Panc1 (cell line): ENCODE measurements at regions not wholly inside any gene's neighbourhood (a gene's known extent, or its start where the extent isn't known, plus 50 kb on each side); places are given as distances from the start of the nearest gene placed in this dataset.

Source experiments
- ATAC-seq: fragments of 200-7000 bp; cut with Tn5 transposase; 2 replicates; pipeline ENCODE4 v1.9.1; 2020; ENCODE audit warnings: mild to moderate bottlenecking, moderate library complexity
- BruUV-seq: library from RNA; stranded (reverse); fragments of 400-500 nt; replicated peaks from 2 replicates; lab custom pipeline; 2021; lab: Mats Ljungman, UMichigan
- CTCF ChIA-PET: fragments of 300-600 bp; sonication (Branson Sonifier 250); formaldehyde crosslinking; loops from one replicate; lab custom pipeline; 2022; ENCODE audit warnings: antibody characterized with exemption; lab: Charles Lee
- POLR2A ChIA-PET: fragments of 300-600 bp; sonication (Branson Sonifier 250); formaldehyde crosslinking; loops from one replicate; lab custom pipeline; 2022; ENCODE audit warnings: antibody characterized with exemption; lab: Charles Lee
- DNase-seq: peaks from one replicate; pipeline ENCODE4 v3.0.0-alpha.2; 2010; ENCODE audit warnings: low read depth, low spot score
- H3K27ac ChIP-seq: 2 replicates; pipeline ENCODE4 v1.5.1; 2011; ENCODE audit warnings: mild to moderate bottlenecking, low read length, inconsistent platforms
- H3K27me3 ChIP-seq: fragments of 200-500 bp; sonication (Bioruptor generic); 2 replicates; pipeline ENCODE4 v1.6.0; 2014; ENCODE audit warnings: low read length, inconsistent platforms; ENCODE audit not compliant: control insufficient read depth, insufficient read depth
- H3K36me3 ChIP-seq: fragments of 200-500 bp; sonication (Bioruptor generic); 2 replicates; pipeline ENCODE4 v1.5.1; 2014; ENCODE audit warnings: inconsistent platforms, mild to moderate bottlenecking, low read length, moderate library complexity; ENCODE audit not compliant: control insufficient read depth, insufficient read depth
- H3K4me1 ChIP-seq: 2 replicates; pipeline ENCODE4 v1.5.1; 2011; ENCODE audit warnings: inconsistent platforms, mild to moderate bottlenecking, low read length, moderate library complexity; ENCODE audit not compliant: control insufficient read depth, insufficient read depth
- H3K4me3 ChIP-seq, 2 experiments: 2 replicates each; pipeline ENCODE4 v1.5.1; 2011 to 2012; ENCODE audit warnings: low read depth in 2 of 2, low read length in 2 of 2, mild to moderate bottlenecking in 2 of 2, inconsistent platforms in 1 of 2, moderate library complexity in 1 of 2
- H3K9me3 ChIP-seq: fragments of 200-500 bp; sonication (Bioruptor generic); 2 replicates; pipeline ENCODE4 v1.5.1; 2014; ENCODE audit warnings: low read depth, mild to moderate bottlenecking, inconsistent platforms, low read length, moderate library complexity; ENCODE audit not compliant: control insufficient read depth, insufficient read depth
- POLR2AphosphoS5 ChIP-seq: IDR thresholded peaks from 2 replicates; pipeline ENCODE4 v1.6.1; 2012; ENCODE audit warnings: mild to moderate bottlenecking, low read depth, low read length, moderate library complexity
- SIN3A ChIP-seq: IDR thresholded peaks from 2 replicates; pipeline ENCODE4 v1.6.1; 2012; ENCODE audit warnings: low read depth, mild to moderate bottlenecking, low read length, moderate library complexity, borderline replicate concordance; ENCODE audit not compliant: insufficient read depth
- TCF7L2 ChIP-seq: IDR thresholded peaks from 2 replicates; pipeline ENCODE4 v1.6.1; 2011; ENCODE audit warnings: mild to moderate bottlenecking, low read depth, low read length, inconsistent platforms
- in situ Hi-C: cut with HindIII; loops from 2 replicates; pipeline ENCODE4 v1.10.0; 2016; ENCODE audit warnings: low sequenced_read_pairs, low pct_unique_long_range_greater_than_20kb
- intact Hi-C: fragments of 100-400 bp; cut with micrococcal nuclease; formaldehyde crosslinking; loops from one replicate; pipeline ENCODE4 v1.10.0; 2022; ENCODE audit not compliant: unreplicated experiment
- TF ChIP-seq, protein P1 (sequence below), 2 experiments: IDR thresholded peaks; 2 replicates each; pipeline ENCODE4 v1.6.1; 2011 to 2012; ENCODE audit warnings: low read depth in 2 of 2, control low read depth in 1 of 2, low read length in 1 of 2, mild to moderate bottlenecking in 1 of 2, moderate library complexity in 1 of 2; ENCODE audit not compliant: insufficient read depth in 1 of 2
- TF ChIP-seq, protein P2 (sequence below): fragments of 450-650 bp; IDR thresholded peaks from 2 replicates; pipeline ENCODE4 v1.5.1; 2017; ENCODE audit warnings: mild to moderate bottlenecking

- Histone ChIP-seq H3K36me3 (no peaks in the 10 kb centered on the region), H3K27me3 (0 out of 2 replicates have a peak, but pooled peaks cover 2% of the 10 kb centered on the region), H3K4me3 (no peak overlapping the region), H3K9me3 (no peaks in the 10 kb centered on the region), H3K4me1 (peaks cover 4% of the 10 kb centered on the region; the same call in 1 of the 2 replicates), H3K27ac (no peak overlapping the region)
- ATAC-seq (0 out of 2 replicates have a peak, but pooled peaks have one; percentile 10), DNase-seq (no peak)
- ChIA-PET POLR2A (interaction anchor here (0.7 to 0.8 kb wide), 2 partner anchors 9 to 19 kb away, joined by 3 read pairs; no protein-coding TSS in a partner anchor), CTCF (no interaction called here)
- no TSS peak for BruUV-seq
- in situ Hi-C loops, result no loop called here
- intact Hi-C loops, result no loop called here
- TF ChIP-seq, protein P1, sequence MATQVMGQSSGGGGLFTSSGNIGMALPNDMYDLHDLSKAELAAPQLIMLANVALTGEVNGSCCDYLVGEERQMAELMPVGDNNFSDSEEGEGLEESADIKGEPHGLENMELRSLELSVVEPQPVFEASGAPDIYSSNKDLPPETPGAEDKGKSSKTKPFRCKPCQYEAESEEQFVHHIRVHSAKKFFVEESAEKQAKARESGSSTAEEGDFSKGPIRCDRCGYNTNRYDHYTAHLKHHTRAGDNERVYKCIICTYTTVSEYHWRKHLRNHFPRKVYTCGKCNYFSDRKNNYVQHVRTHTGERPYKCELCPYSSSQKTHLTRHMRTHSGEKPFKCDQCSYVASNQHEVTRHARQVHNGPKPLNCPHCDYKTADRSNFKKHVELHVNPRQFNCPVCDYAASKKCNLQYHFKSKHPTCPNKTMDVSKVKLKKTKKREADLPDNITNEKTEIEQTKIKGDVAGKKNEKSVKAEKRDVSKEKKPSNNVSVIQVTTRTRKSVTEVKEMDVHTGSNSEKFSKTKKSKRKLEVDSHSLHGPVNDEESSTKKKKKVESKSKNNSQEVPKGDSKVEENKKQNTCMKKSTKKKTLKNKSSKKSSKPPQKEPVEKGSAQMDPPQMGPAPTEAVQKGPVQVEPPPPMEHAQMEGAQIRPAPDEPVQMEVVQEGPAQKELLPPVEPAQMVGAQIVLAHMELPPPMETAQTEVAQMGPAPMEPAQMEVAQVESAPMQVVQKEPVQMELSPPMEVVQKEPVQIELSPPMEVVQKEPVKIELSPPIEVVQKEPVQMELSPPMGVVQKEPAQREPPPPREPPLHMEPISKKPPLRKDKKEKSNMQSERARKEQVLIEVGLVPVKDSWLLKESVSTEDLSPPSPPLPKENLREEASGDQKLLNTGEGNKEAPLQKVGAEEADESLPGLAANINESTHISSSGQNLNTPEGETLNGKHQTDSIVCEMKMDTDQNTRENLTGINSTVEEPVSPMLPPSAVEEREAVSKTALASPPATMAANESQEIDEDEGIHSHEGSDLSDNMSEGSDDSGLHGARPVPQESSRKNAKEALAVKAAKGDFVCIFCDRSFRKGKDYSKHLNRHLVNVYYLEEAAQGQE (IDR thresholded peaks at IDR 0.05; ENCODE audit: insufficient read depth in 1 of 2, low read depth in 2 of 2, low read length in 1 of 2), result no peak
- TF ChIP-seq POLR2AphosphoS5 (no peak), TCF7L2 (no peak), SIN3A (no peak)
- TF ChIP-seq, protein P2, sequence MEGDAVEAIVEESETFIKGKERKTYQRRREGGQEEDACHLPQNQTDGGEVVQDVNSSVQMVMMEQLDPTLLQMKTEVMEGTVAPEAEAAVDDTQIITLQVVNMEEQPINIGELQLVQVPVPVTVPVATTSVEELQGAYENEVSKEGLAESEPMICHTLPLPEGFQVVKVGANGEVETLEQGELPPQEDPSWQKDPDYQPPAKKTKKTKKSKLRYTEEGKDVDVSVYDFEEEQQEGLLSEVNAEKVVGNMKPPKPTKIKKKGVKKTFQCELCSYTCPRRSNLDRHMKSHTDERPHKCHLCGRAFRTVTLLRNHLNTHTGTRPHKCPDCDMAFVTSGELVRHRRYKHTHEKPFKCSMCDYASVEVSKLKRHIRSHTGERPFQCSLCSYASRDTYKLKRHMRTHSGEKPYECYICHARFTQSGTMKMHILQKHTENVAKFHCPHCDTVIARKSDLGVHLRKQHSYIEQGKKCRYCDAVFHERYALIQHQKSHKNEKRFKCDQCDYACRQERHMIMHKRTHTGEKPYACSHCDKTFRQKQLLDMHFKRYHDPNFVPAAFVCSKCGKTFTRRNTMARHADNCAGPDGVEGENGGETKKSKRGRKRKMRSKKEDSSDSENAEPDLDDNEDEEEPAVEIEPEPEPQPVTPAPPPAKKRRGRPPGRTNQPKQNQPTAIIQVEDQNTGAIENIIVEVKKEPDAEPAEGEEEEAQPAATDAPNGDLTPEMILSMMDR, result no peak
These were observed 90.8 kb upstream of the AFDN start for GRCh38 chr6:167735951-167736288.

DNA sequence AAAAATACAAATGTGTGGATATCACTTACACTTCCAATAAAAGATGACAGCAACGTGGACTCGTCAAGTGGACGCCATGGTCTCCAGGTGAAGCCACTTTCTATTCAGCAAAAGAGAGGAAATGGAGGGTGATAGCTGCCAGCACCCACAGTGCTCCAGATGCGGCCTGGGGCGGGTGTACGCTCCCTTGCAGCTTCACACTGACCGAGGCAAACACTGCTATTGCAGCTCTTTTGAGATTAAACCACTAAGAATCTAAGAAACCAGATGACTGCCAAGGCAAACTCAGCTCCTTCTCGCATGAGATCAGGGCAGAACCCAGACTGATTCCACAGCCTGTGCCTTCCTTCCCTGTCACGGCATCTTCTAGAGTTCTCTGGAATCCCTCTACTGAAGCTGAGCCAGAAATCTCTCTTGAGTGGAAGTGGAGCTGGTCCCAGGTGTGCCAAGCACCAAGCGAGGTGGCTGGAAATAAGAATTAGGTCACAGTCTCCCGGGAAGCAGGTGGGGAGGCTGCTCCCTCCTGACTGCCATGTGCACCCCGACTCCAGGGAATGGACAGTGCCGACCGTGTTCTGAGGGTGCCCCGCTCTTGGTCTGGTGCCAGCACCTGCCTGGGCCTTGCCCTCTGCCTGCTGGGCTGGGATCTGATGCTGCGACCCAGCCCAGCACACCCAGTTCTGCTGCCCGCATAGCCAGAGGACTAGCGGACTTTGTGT is 90.1 kb upstream of the AFDN start:
- BruUV-seq, result no TSS peak
- POLR2A ChIA-PET, result interaction anchor here (0.7 to 0.8 kb wide), 2 partner anchors 10 to 18 kb away, joined by 3 read pairs; no protein-coding TSS in a partner anchor

More for the DNA sequence above, 90.1 kb upstream of the AFDN start:
- Histone ChIP-seq H3K36me3 (no peaks in the 10 kb centered on the region), H3K27ac (no peak overlapping the region), H3K4me3 (no peak overlapping the region), H3K9me3 (no peaks in the 10 kb centered on the region), H3K27me3 (0 out of 2 replicates have a peak, but pooled peaks cover 2% of the 10 kb centered on the region), H3K4me1 (peaks cover 4% of the 10 kb centered on the region; the same call in 1 of the 2 replicates)
- CTCF ChIA-PET, result interaction anchor here (0.5 kb wide), 1 partner anchor 36 kb away, joined by 3 read pairs; no protein-coding TSS in a partner anchor
- ATAC-seq (peak; percentile 7; the same call in 1 of the 2 replicates), DNase-seq (no peak)
- in situ Hi-C loops (no loop called here), intact Hi-C loops (no loop called here)
- TF ChIP-seq, protein P1 (IDR thresholded peaks at IDR 0.05; ENCODE audit: insufficient read depth in 1 of 2, low read depth in 2 of 2, low read length in 1 of 2), result no peak
- no peak for TF ChIP-seq POLR2AphosphoS5
- TF ChIP-seq, protein P2, result no peak
- TF ChIP-seq TCF7L2, result no peak
- TF ChIP-seq SIN3A, result no peak
